Ectodermal cell (in vitro differentiated cells): ENCODE measurements at regions not wholly inside any gene's neighbourhood (a gene's known extent, or its start where the extent isn't known, plus 50 kb on each side); places are given as distances from the start of the nearest gene placed in this dataset.
"Not testable (repeated sequence)": the region's sequence is repeated elsewhere in the genome, so short reads cannot be mapped to it uniquely, and the experiment has no call there.

Experiments used
- H3K27ac ChIP-seq: 2 replicates; pipeline ENCODE4 v1.7.0; 2013; ENCODE audit warnings: mild to moderate bottlenecking, low read depth, low read length; ENCODE audit not compliant: insufficient read depth, poor library complexity, severe bottlenecking
- H3K27me3 ChIP-seq: 2 replicates; pipeline ENCODE4 v1.7.0; 2013; ENCODE audit warnings: mild to moderate bottlenecking, low read length; ENCODE audit not compliant: insufficient read depth, control insufficient read depth, poor library complexity, severe bottlenecking
- H3K36me3 ChIP-seq: one replicate; pipeline ENCODE4 v1.7.0; 2013; ENCODE audit warnings: low read length; ENCODE audit not compliant: control insufficient read depth, insufficient read depth
- H3K4me1 ChIP-seq: one replicate; pipeline ENCODE4 v1.7.0; 2013; ENCODE audit warnings: low read length; ENCODE audit not compliant: control insufficient read depth, insufficient read depth
- H3K4me3 ChIP-seq: 2 replicates; pipeline ENCODE4 v1.7.0; 2013; ENCODE audit warnings: low read depth, low read length, control low read depth; ENCODE audit not compliant: insufficient read depth
- H3K9me3 ChIP-seq: 2 replicates; pipeline ENCODE4 v1.7.0; 2013; ENCODE audit warnings: mild to moderate bottlenecking, low read length, moderate library complexity; ENCODE audit not compliant: control insufficient read depth
- WGBS, 2 experiments: methylation state at CpG; one replicate each; pipeline ENCODE4 v1.1.7; 2013; ENCODE audit warnings: missing lambda C conversion rate in 2 of 2; 5-methylcytosine and 5-hydroxymethylcytosine counted together

- 70% methylated on average over 1 of the region's 1 CpG; no CpG with 5 or more reads in 1 of the 2 experiments for WGBS, 2 experiments
- H3K9me3 ChIP-seq, result no peaks in the 10 kb centered on the region
- H3K4me3 ChIP-seq, result no peak overlapping the region
- H3K4me1 ChIP-seq, result no peaks in the 10 kb centered on the region
- H3K27me3 ChIP-seq, result no peaks in the 10 kb centered on the region
- H3K36me3 ChIP-seq, result no peaks in the 10 kb centered on the region
- no peak overlapping the region for H3K27ac ChIP-seq
These were observed 1889.3 kb upstream of the CELF4 start for GRCh38 chr18:39454866-39455265.

- H3K9me3 ChIP-seq, result no peaks in the 10 kb centered on the region
- H3K4me3 ChIP-seq, result no peak overlapping the region
- no peaks in the 10 kb centered on the region for H3K27me3 ChIP-seq
- no peaks in the 10 kb centered on the region for H3K4me1 ChIP-seq
- WGBS, 2 experiments, result 49 to 61% methylated on average over 2 of the region's 2 CpGs
- no peaks in the 10 kb centered on the region for H3K36me3 ChIP-seq
- no peak overlapping the region for H3K27ac ChIP-seq
These were observed 1888.3 kb upstream of the CELF4 start for GRCh38 chr18:39453882-39454281.

GRCh38 chr18:39453356-39453755, 1887.8 kb upstream of the CELF4 start:
- WGBS, 2 experiments, result 94 to 97% methylated on average over 2 of the region's 2 CpGs
- Histone ChIP-seq H3K27me3 (no peaks in the 10 kb centered on the region), H3K36me3 (no peaks in the 10 kb centered on the region), H3K27ac (no peak overlapping the region), H3K9me3 (no peaks in the 10 kb centered on the region), H3K4me3 (no peak overlapping the region), H3K4me1 (no peaks in the 10 kb centered on the region)

- Histone ChIP-seq H3K36me3 (no peaks in the 10 kb centered on the region), H3K27me3 (no peaks in the 10 kb centered on the region), H3K9me3 (no peaks in the 10 kb centered on the region), H3K27ac (no peak overlapping the region), H3K4me1 (no peaks in the 10 kb centered on the region), H3K4me3 (no peak overlapping the region)
- WGBS, 2 experiments, result 95 to 98% methylated on average over 6 of the region's 6 CpGs
These were observed 1885.4 kb upstream of the CELF4 start for GRCh38 chr18:39450958-39451357.

GRCh38 chr18:39449566-39449965, 1884.0 kb upstream of the CELF4 start:
- Histone ChIP-seq H3K36me3 (no peaks in the 10 kb centered on the region), H3K27me3 (no peaks in the 10 kb centered on the region), H3K4me1 (no peaks in the 10 kb centered on the region), H3K4me3 (no peak overlapping the region), H3K9me3 (no peaks in the 10 kb centered on the region), H3K27ac (no peak overlapping the region)
- 87 to 100% methylated on average over 2 to 3 of the region's 3 CpGs for WGBS, 2 experiments

- Histone ChIP-seq H3K27ac (no peak overlapping the region), H3K9me3 (no peaks in the 10 kb centered on the region), H3K27me3 (no peaks in the 10 kb centered on the region), H3K36me3 (no peaks in the 10 kb centered on the region), H3K4me3 (no peak overlapping the region), H3K4me1 (no peaks in the 10 kb centered on the region)
- 78 to 86% methylated on average over 1 of the region's 1 CpG for WGBS, 2 experiments
These were observed 1883.3 kb upstream of the CELF4 start for GRCh38 chr18:39448942-39449341.

GRCh38 chr18:39444957-39445356, 1879.4 kb upstream of the CELF4 start:
- 92 to 98% methylated on average over 2 of the region's 2 CpGs for WGBS, 2 experiments
- not testable (repeated sequence) for H3K27ac ChIP-seq, H3K4me3 ChIP-seq, H3K36me3 ChIP-seq, H3K4me1 ChIP-seq, H3K27me3 ChIP-seq, H3K9me3 ChIP-seq

- H3K4me3 ChIP-seq, result no peak overlapping the region
- H3K9me3 ChIP-seq, result no peaks in the 10 kb centered on the region
- no peak overlapping the region for H3K27ac ChIP-seq
- 83 to 88% methylated on average over 1 to 2 of the region's 2 CpGs for WGBS, 2 experiments
- H3K36me3 ChIP-seq, result no peaks in the 10 kb centered on the region
- H3K4me1 ChIP-seq, result no peaks in the 10 kb centered on the region
- H3K27me3 ChIP-seq, result no peaks in the 10 kb centered on the region
These were observed 1876.0 kb upstream of the CELF4 start for GRCh38 chr18:39441648-39442047.

- H3K4me1 ChIP-seq, result no peaks in the 10 kb centered on the region
- H3K27me3 ChIP-seq, result no peaks in the 10 kb centered on the region
- 82 to 88% methylated on average over 1 of the region's 1 CpG for WGBS, 2 experiments
- no peak overlapping the region for H3K27ac ChIP-seq
- no peaks in the 10 kb centered on the region for H3K9me3 ChIP-seq
- H3K4me3 ChIP-seq, result no peak overlapping the region
- no peaks in the 10 kb centered on the region for H3K36me3 ChIP-seq
These were observed 1870.4 kb upstream of the CELF4 start for GRCh38 chr18:39435996-39436395.

GRCh38 chr18:39435209-39435608, 1869.6 kb upstream of the CELF4 start:
- H3K9me3 ChIP-seq, result no peaks in the 10 kb centered on the region
- no peak overlapping the region for H3K4me3 ChIP-seq
- H3K27ac ChIP-seq, result no peak overlapping the region
- 88 to 100% methylated on average over 2 of the region's 2 CpGs for WGBS, 2 experiments
- H3K4me1 ChIP-seq, result no peaks in the 10 kb centered on the region
- H3K27me3 ChIP-seq, result no peaks in the 10 kb centered on the region
- H3K36me3 ChIP-seq, result no peaks in the 10 kb centered on the region

- Histone ChIP-seq H3K27ac (no peak overlapping the region), H3K4me1 (no peaks in the 10 kb centered on the region), H3K36me3 (no peaks in the 10 kb centered on the region), H3K4me3 (no peak overlapping the region), H3K9me3 (no peaks in the 10 kb centered on the region), H3K27me3 (no peaks in the 10 kb centered on the region)
- 98 to 100% methylated on average over 3 of the region's 3 CpGs for WGBS, 2 experiments
These were observed 1868.8 kb upstream of the CELF4 start for GRCh38 chr18:39434223-39434920.
